Peyer's patch (tissue), 4 donors: ENCODE measurements at regions not wholly inside any gene's neighbourhood (a gene's known extent, or its start where the extent isn't known, plus 50 kb on each side); places are given as distances from the start of the nearest gene placed in this dataset.

Experiments used
- DNase-seq, 3 donors: peaks; one replicate each; pipeline ENCODE4 v3.0.0-alpha.2; 2017 to 2019
- H3K27ac ChIP-seq, 4 donors: fragments of 200-600 bp; sonication (generic); one replicate each; pipeline ENCODE4 v1.5.1; 2016 to 2019
- H3K27me3 ChIP-seq, 2 donors: fragments of 200-600 bp; sonication (generic); one replicate each; pipeline ENCODE4 v1.5.1; 2019
- H3K36me3 ChIP-seq, 3 donors: fragments of 200-600 bp; sonication (generic); one replicate each; pipeline ENCODE4 v1.5.1; 2016 to 2019
- H3K4me1 ChIP-seq, 4 donors: fragments of 200-600 bp; sonication (generic); one replicate each; pipeline ENCODE4 v1.5.1; 2016 to 2019
- H3K4me3 ChIP-seq, 4 donors: fragments of 200-600 bp; sonication (generic); 1 replicate in 3 of 4; 2 replicates in 1 of 4; pipeline ENCODE4 v1.5.1; 2016 to 2019; ENCODE audit warnings: mild to moderate bottlenecking in 1 of 4
- H3K9me3 ChIP-seq, 4 donors: fragments of 200-600 bp; sonication (generic); one replicate each; pipeline ENCODE4 v1.5.1; 2016 to 2019; ENCODE audit warnings: mild to moderate bottlenecking in 1 of 4
- CTCF ChIP-seq, 6 experiments: fragments of 450-650 bp in 4 of 6; fragments of 200-600 bp in 2 of 6; sonication (generic) in 1 of 6; IDR thresholded peaks; one replicate each; pipeline ENCODE4 v1.5.1; 2017 to 2019; ENCODE audit warnings: antibody characterized with exemption in 6 of 6, mild to moderate bottlenecking in 3 of 6, moderate library complexity in 1 of 6
- POLR2A ChIP-seq, 2 donors: fragments of 450-650 bp; IDR thresholded peaks; one replicate each; pipeline ENCODE4 v1.5.1; 2017; ENCODE audit warnings: antibody characterized with exemption in 2 of 2, mild to moderate bottlenecking in 2 of 2, moderate library complexity in 2 of 2

DNA sequence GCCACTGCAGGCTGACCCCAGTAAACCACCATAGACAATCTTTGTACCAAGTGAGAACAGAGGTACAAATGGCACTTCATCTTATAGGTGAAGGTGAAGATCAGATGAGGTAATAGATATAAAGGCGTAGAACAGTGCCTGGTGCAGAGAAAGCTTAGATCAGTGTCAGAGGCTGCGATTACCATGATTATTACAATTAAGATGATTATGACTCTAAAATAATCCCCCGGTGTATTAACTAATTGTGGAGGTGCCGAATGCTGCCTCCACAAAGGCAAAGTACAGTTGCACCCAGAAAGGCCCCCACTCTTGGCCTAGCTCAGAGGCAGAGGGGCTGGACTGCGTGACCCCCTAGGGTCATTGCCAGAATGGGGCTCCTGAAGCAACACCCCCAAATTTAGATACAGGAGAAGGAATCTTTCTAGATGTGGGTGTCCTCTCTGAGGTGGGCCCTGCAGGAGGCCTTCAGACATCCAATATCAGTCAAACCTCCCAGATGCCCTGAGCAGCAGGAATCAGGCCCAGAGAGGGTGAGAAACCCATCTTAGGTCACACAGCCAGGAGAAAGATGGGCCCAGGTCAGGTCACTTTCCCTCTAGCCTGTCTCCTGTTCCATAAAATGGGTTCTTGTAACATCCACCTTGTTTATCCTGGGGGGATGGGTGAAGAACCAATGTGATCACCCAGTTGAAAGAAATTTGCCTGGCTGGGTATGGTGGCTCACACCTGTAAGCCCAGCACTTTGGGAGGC lies 139.8 kb downstream of the PHETA1 start:
- no peaks in the 10 kb centered on the region for H3K9me3 ChIP-seq
- H3K4me1 ChIP-seq = no peaks in the 10 kb centered on the region
- H3K4me3 ChIP-seq = no peak overlapping the region
- DNase-seq = no peak
- TF ChIP-seq CTCF (IDR thresholded peaks at IDR 0.05) (no peak), POLR2A (IDR thresholded peaks at IDR 0.05) (no peak)
- no peaks in the 10 kb centered on the region for H3K27me3 ChIP-seq
- no peak overlapping the region for H3K27ac ChIP-seq
- H3K36me3 ChIP-seq = no peaks in the 10 kb centered on the region

GRCh38 chr12:111227476-111228420 lies 141.1 kb downstream of the PHETA1 start:
- Histone ChIP-seq H3K9me3 (no peaks in the 10 kb centered on the region), H3K27ac (no peak overlapping the region), H3K4me3 (no peak overlapping the region), H3K27me3 (no peaks in the 10 kb centered on the region), H3K4me1 (no peaks in the 10 kb centered on the region), H3K36me3 (no peaks in the 10 kb centered on the region)
- no peak for TF ChIP-seq CTCF (IDR thresholded peaks at IDR 0.05)
- no peak for TF ChIP-seq POLR2A (IDR thresholded peaks at IDR 0.05)
- DNase-seq = no peak

GRCh38 chr12:111226680-111227079 lies 142.2 kb downstream of the PHETA1 start:
- no peak overlapping the region for H3K27ac ChIP-seq
- no peak for DNase-seq

GRCh38 chr12:111225307-111225706 lies 143.6 kb downstream of the PHETA1 start:
- no peak for TF ChIP-seq POLR2A (IDR thresholded peaks at IDR 0.05)
- TF ChIP-seq CTCF (IDR thresholded peaks at IDR 0.05) = no peak
- Histone ChIP-seq H3K4me1 (no peaks in the 10 kb centered on the region), H3K9me3 (no peaks in the 10 kb centered on the region), H3K36me3 (no peaks in the 10 kb centered on the region), H3K4me3 (no peak overlapping the region), H3K27me3 (no peaks in the 10 kb centered on the region), H3K27ac (no peak overlapping the region)
- DNase-seq = no peak

More at GRCh38 chr12:111226680-111227079, 142.2 kb downstream of the PHETA1 start:
- no peak for TF ChIP-seq CTCF (IDR thresholded peaks at IDR 0.05)
- TF ChIP-seq POLR2A (IDR thresholded peaks at IDR 0.05) = no peak
- Histone ChIP-seq H3K36me3 (no peaks in the 10 kb centered on the region), H3K9me3 (no peaks in the 10 kb centered on the region), H3K4me1 (no peaks in the 10 kb centered on the region), H3K4me3 (no peak overlapping the region), H3K27me3 (no peaks in the 10 kb centered on the region)

DNA sequence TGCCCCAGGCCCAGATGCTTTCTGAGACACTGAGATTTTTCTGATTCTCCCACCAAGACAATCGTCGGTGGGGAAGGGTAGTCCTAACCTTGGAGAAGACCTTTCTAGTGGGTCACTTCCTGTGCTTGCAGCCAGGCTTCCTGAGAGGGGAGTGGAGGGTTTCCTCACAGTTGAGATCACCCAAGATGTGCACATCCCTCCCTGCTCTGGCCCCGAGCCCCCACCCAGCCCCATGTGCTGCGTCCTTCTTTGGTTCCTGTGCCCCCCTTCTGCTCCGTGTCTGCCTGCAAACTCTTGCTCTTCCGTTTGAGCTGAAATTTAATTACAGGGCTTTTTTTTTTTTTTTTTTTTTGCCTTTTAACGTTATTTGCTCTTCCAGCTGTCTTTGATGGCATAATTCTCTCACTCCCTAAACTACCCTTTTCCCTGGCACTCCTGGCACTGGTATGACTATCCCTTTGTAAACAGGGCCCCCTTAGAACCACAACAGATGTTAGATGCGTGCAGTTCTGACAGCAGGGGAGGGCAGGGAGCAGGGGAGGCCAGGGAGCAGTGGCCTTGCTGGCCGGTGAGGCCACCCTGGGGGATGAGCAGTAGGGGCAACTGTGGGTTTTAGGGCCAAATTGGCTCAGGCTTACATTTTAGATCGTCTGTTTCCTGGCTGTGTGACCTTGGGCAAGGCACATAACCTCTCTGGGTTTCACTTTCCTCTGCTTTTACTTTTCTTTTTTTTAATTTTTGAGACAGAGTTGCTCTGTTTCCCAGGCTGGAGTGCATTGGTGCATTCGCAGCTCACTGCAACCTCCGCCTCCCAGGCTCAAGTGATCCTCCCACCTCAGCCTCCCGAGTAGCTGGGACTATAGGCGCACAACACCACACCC lies 144.5 kb downstream of the PHETA1 start:
- no peaks in the 10 kb centered on the region for H3K9me3 ChIP-seq
- H3K27me3 ChIP-seq = no peaks in the 10 kb centered on the region
- DNase-seq = no peak
- H3K4me1 ChIP-seq = no peaks in the 10 kb centered on the region
- no peaks in the 10 kb centered on the region for H3K36me3 ChIP-seq
- no peak overlapping the region for H3K4me3 ChIP-seq
- no peak overlapping the region for H3K27ac ChIP-seq
- TF ChIP-seq POLR2A (IDR thresholded peaks at IDR 0.05) (no peak), CTCF (IDR thresholded peaks at IDR 0.05) (no peak)
